Fibroblast of lung (primary cell): ENCODE measurements at regions not wholly inside any gene's neighbourhood (a gene's known extent, or its start where the extent isn't known, plus 50 kb on each side); places are given as distances from the start of the nearest gene placed in this dataset.

ENCODE experiments used
- EZH2 ChIP-seq: IDR thresholded peaks from 2 replicates; pipeline ENCODE4 v1.5.1; 2012; ENCODE audit warnings: low read length, control low read depth, mild to moderate bottlenecking; ENCODE audit errors: missing control alignments
- TF ChIP-seq, protein P1 (sequence below), 2 donors: IDR thresholded peaks in 1 of 2; conservative IDR thresholded peaks in 1 of 2; 1 replicate in 1 of 2; 2 replicates in 1 of 2; pipeline ENCODE4 v1.5.1; 2011 to 2012; ENCODE audit warnings: low read length in 2 of 2, control low read depth in 1 of 2, inconsistent platforms in 1 of 2, low read depth in 1 of 2, mild to moderate bottlenecking in 1 of 2

DNA sequence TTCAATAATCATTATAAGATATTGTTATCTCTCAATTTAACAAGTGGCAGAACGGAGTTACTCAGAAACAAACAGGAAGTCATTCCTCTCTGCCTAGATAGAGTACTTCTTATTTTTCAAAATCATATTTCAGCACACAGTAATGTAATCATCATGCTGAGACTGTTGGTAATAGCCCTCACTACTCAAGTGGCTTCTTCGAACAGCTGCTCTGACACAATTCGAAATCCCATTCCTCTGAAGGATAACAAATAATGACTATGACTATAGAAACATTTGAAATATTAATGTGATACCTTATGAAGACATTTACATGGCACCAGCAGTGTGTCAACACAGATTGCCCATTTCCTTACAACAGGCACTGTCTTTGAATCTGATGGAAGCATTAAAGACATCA lies 1249.8 kb downstream of the NSUN3 start:
- TF ChIP-seq, protein P1, sequence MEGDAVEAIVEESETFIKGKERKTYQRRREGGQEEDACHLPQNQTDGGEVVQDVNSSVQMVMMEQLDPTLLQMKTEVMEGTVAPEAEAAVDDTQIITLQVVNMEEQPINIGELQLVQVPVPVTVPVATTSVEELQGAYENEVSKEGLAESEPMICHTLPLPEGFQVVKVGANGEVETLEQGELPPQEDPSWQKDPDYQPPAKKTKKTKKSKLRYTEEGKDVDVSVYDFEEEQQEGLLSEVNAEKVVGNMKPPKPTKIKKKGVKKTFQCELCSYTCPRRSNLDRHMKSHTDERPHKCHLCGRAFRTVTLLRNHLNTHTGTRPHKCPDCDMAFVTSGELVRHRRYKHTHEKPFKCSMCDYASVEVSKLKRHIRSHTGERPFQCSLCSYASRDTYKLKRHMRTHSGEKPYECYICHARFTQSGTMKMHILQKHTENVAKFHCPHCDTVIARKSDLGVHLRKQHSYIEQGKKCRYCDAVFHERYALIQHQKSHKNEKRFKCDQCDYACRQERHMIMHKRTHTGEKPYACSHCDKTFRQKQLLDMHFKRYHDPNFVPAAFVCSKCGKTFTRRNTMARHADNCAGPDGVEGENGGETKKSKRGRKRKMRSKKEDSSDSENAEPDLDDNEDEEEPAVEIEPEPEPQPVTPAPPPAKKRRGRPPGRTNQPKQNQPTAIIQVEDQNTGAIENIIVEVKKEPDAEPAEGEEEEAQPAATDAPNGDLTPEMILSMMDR (conservative IDR thresholded peaks at IDR 0.05 in 1 of 2, IDR thresholded peaks at IDR 0.05 in 1 of 2; ENCODE audit: low read depth in 1 of 2, low read length in 2 of 2) = no peak
- TF ChIP-seq EZH2 = no peak
